Psoas muscle (tissue), 7 donors: ENCODE measurements at regions not wholly inside any gene's neighbourhood (a gene's known extent, or its start where the extent isn't known, plus 50 kb on each side); places are given as distances from the start of the nearest gene placed in this dataset.
"Not testable (repeated sequence)": the region's sequence is repeated elsewhere in the genome, so short reads cannot be mapped to it uniquely, and the experiment has no call there.

Experiments used
- ATAC-seq, 4 donors: fragments of 200-7000 bp; cut with Tn5 transposase; one replicate each; pipeline ENCODE4 v1.9.1; 2020; ENCODE audit warnings: moderate library complexity in 3 of 4, mild to moderate bottlenecking in 2 of 4
- DNase-seq, 2 donors: peaks; one replicate each; pipeline ENCODE4 v3.0.0-alpha.2; 2020
- H3K27ac ChIP-seq: fragments of 200-600 bp; one replicate; pipeline ENCODE4 v1.8.0; 2022
- H3K27me3 ChIP-seq, 3 donors: fragments of 200-600 bp in 1 of 3; one replicate each; pipeline versions ENCODE4 v1.6.1 to v1.8.0; 2013 to 2022; ENCODE audit warnings: low read length in 2 of 3, mild to moderate bottlenecking in 2 of 3, moderate library complexity in 1 of 3; ENCODE audit not compliant: insufficient read depth in 3 of 3
- H3K36me3 ChIP-seq, 2 donors: fragments of 200-600 bp in 1 of 2; one replicate each; pipeline versions ENCODE4 v1.6.1 to v1.8.0; 2013 to 2022; ENCODE audit warnings: low read depth in 1 of 2, mild to moderate bottlenecking in 1 of 2, moderate library complexity in 1 of 2; ENCODE audit not compliant: insufficient read depth in 1 of 2
- H3K4me1 ChIP-seq: fragments of 200-600 bp; one replicate; pipeline ENCODE4 v1.8.0; 2022
- H3K4me3 ChIP-seq: fragments of 200-600 bp; one replicate; pipeline ENCODE4 v1.8.0; 2022; ENCODE audit warnings: mild to moderate bottlenecking
- H3K9me3 ChIP-seq: fragments of 200-600 bp; one replicate; pipeline ENCODE4 v1.8.0; 2022
- WGBS, 3 donors: extraction: QIAGEN DNeasy Blood & Tissue Kit; methylation state at CpG; one replicate each; pipeline versions ENCODE4 v1.1.6 to v1.1.7; 2013; 5-methylcytosine and 5-hydroxymethylcytosine counted together
- intact Hi-C, 2 donors: fragments of 100-400 bp; cut with DNase I; formaldehyde crosslinking; loops; one replicate each; pipeline versions ENCODE4 v1.11.0 to v1.14.2; 2022
- TF ChIP-seq, protein P1 (sequence below): fragments of 200-600 bp; IDR thresholded peaks from one replicate; pipeline ENCODE4 v1.8.0; 2022; ENCODE audit warnings: antibody characterized with exemption
- donor health status: healthy with polysubstance abuse.
- donor health status: DM: no; HTN: no; CAD: no; lungs with moderate emphysema.
- donor health status: Bipolar disorder and iron deficiency.
- donor health status: healthy.
- donor health status: DM: yes; HTN: yes; CAD: no.
- donor health status: DM: no; HTN: no; CAD: no.
- donor health status: DM: yes; HTN: yes; CAD: no.

DNA sequence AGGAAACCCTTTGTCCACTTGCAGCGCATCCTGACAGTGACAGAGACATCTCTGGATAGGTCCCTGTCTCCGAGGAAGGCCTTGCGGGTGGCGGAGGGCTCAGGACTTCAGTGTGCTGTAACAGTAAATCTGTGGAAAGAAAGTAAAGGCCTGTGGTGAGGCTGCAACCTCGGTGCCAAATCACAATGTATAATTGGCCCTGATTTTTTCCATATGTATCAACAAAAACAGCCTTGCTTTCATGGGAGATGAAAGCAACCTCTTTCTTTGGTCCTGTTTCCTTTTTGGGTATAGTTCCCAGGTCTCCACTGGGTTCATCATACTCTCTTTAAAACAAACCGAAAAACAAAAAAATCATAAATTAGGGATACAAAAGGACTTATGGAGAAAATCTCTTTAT, 110.9 kb upstream of the BMPER start:
- no peak overlapping the region for H3K4me3 ChIP-seq
- 86 to 96% (median 93%) methylated on average over 6 of the region's 6 CpGs for WGBS, 3 donors
- no peak overlapping the region for H3K27ac ChIP-seq
- H3K27me3 ChIP-seq = no peaks in the 10 kb centered on the region
- H3K4me1 ChIP-seq = no peaks in the 10 kb centered on the region
- ATAC-seq (no peak), DNase-seq (no peak)
- no peaks in the 10 kb centered on the region for H3K9me3 ChIP-seq
- no peaks in the 10 kb centered on the region for H3K36me3 ChIP-seq
- TF ChIP-seq, protein P1, sequence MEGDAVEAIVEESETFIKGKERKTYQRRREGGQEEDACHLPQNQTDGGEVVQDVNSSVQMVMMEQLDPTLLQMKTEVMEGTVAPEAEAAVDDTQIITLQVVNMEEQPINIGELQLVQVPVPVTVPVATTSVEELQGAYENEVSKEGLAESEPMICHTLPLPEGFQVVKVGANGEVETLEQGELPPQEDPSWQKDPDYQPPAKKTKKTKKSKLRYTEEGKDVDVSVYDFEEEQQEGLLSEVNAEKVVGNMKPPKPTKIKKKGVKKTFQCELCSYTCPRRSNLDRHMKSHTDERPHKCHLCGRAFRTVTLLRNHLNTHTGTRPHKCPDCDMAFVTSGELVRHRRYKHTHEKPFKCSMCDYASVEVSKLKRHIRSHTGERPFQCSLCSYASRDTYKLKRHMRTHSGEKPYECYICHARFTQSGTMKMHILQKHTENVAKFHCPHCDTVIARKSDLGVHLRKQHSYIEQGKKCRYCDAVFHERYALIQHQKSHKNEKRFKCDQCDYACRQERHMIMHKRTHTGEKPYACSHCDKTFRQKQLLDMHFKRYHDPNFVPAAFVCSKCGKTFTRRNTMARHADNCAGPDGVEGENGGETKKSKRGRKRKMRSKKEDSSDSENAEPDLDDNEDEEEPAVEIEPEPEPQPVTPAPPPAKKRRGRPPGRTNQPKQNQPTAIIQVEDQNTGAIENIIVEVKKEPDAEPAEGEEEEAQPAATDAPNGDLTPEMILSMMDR = no peak
- intact Hi-C loops = no loop called here

DNA sequence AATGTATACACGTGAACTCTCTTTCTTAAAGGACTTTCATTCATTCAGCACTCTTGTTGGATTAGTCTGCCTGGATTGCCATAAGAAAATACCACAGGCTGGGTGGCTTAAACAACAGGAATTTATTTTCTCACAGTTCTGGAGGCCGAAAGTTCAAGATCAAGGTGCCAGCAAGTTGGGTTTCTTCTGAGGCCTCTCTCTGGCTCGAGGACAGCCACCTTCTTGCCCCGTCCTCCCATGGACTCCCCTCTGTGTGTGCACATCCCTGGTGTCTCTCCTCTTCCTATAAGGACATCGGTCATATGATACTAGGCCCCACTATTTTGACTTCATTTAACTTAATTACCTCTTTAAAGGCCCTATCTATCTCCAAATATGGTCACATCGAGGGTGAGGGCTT, 110.4 kb upstream of the BMPER start:
- H3K4me3 ChIP-seq = no peak overlapping the region
- no peaks in the 10 kb centered on the region for H3K27me3 ChIP-seq
- no peaks in the 10 kb centered on the region for H3K36me3 ChIP-seq
- no peak for DNase-seq
- no peaks in the 10 kb centered on the region for H3K9me3 ChIP-seq
- no peaks in the 10 kb centered on the region for H3K4me1 ChIP-seq
- ATAC-seq = no peak
- no peak overlapping the region for H3K27ac ChIP-seq
- WGBS, 3 donors = 93 to 96% (median 94%) methylated on average over 6 of the region's 6 CpGs
- TF ChIP-seq, protein P1 = no peak
- intact Hi-C loops = no loop called here

DNA sequence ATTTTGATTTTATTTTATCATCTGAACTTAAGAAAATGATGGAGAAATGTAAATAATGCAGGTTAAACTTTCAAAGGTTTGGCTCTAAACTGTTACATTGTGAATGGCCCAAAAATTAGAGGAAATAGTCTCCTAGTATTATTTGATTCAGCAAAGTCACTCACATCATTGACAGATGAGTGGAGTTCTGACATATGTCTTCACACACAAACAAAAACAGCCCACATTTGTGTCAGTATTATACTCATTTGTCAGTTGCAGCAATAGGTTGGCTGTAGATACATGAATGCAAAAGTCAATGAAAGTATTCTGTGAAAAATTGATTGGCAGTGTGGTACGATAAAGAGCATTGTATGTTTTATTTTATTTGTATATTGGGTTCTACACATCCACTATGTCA, 108.8 kb upstream of the BMPER start:
- 95 to 100% (median 97%) methylated on average over 1 of the region's 1 CpG for WGBS, 3 donors
- no peaks in the 10 kb centered on the region for H3K9me3 ChIP-seq
- DNase-seq (no peak), ATAC-seq (no peak)
- no peaks in the 10 kb centered on the region for H3K27me3 ChIP-seq
- TF ChIP-seq, protein P1 = no peak
- H3K36me3 ChIP-seq = no peaks in the 10 kb centered on the region
- no peak overlapping the region for H3K4me3 ChIP-seq
- intact Hi-C loops = no loop called here
- no peak overlapping the region for H3K27ac ChIP-seq
- no peaks in the 10 kb centered on the region for H3K4me1 ChIP-seq

DNA sequence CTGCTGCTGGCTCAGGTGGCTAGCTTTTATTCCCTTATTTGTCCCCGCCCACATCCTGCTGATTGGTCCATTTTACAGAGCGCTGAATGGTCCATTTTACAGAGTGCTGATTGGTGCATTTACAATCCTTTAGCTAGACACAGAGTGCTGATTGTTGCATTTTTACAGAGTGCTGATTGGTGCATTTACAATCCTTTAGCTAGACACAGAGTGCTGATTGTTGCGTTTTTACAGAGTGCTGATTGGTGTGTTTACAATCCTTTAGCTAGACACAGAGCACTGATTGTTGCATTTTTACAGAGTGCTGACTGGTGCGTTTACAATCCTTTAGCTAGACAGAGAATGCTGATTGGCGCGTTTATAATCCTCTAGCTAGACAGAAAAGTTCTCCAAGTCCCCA, 107.8 kb upstream of the BMPER start:
- H3K9me3 ChIP-seq, H3K27me3 ChIP-seq, H3K27ac ChIP-seq, H3K36me3 ChIP-seq, H3K4me3 ChIP-seq, H3K4me1 ChIP-seq, DNase-seq, intact Hi-C loops, ATAC-seq: not testable (repeated sequence)
- 93 to 98% (median 94%) methylated on average over 6 of the region's 6 CpGs for WGBS, 3 donors

DNA sequence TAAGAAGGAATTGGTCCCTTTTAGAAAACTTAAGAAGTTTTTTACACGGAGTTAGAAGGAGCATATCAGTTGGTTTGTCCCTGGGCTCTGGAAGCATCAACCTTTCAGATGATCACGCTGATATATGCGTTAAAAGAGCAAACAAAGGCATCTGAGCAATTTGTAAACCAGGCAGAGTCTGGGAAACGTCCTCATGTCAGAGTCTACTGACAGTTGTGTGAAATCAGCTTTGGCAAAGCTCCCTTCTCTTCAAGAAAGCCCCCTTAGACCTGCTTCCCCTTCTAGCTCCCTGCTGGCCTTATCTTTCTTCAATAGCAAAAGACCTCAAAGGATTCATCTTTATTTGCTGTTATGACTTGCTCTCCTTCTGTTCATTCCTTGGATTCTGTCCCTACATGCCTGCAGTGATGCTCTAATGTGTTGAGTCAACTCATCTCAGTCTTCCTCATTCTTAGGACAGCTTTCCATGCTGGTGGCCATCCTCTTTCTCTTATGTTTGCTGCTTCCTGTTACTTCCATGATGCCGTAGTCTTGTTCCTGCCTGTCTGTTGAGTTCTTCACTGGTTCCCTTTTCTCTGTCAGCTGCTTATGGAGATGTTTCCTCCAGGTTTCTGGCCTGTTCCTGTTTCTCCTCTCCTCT, 106.5 kb upstream of the BMPER start:
- Histone ChIP-seq H3K4me3 (no peak overlapping the region), H3K4me1 (no peaks in the 10 kb centered on the region), H3K9me3 (no peaks in the 10 kb centered on the region), H3K27ac (no peak overlapping the region), H3K27me3 (no peaks in the 10 kb centered on the region), H3K36me3 (no peaks in the 10 kb centered on the region)
- ATAC-seq (no peak), DNase-seq (no peak)
- TF ChIP-seq, protein P1 = no peak
- WGBS, 3 donors = 71 to 76% (median 76%) methylated on average over 5 of the region's 5 CpGs
- intact Hi-C loops = no loop called here
